Stimulated activated CD4-positive, alpha-beta T cell treated with anti-CD3 and anti-CD28 coated beads, Interleukin-1b, Interleukin-23, amount 100 ng/mL, for 24 hours (primary cell): ENCODE measurements at regions not wholly inside any gene's neighbourhood (a gene's known extent, or its start where the extent isn't known, plus 50 kb on each side); places are given as distances from the start of the nearest gene placed in this dataset.
"Not testable (repeated sequence)": the region's sequence is repeated elsewhere in the genome, so short reads cannot be mapped to it uniquely, and the experiment has no call there.

Experiments used
- DNase-seq, 4 experiments: peaks; one replicate each; pipeline ENCODE4 v3.0.0-alpha.2; 2020; ENCODE audit warnings: low read depth in 4 of 4, low spot score in 1 of 4

DNA sequence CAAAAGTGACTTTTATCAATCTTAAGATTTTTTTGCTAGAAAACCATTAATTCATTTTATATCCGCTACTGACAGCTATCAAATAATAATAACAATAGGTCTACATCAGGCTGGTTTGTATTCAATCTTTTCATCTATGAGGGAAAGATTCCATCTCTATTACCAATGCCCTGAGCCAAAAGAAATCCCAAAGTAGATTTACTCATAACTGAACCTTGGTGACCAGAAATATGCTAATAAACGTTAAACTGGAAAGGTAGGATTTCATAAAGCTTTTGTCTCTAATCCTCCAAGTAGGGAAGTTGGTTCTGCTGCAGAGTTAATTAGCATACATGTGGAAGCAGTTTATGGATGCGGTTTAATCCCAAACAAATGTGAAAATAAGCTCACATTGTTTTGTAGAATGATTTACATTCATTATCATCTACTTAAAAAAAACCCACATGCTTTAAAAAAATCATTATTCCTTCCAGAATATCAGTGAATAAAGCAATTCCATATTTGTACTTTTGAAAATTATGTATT, 715.5 kb downstream of the CETN3 start:
- DNase-seq = no peak

DNA sequence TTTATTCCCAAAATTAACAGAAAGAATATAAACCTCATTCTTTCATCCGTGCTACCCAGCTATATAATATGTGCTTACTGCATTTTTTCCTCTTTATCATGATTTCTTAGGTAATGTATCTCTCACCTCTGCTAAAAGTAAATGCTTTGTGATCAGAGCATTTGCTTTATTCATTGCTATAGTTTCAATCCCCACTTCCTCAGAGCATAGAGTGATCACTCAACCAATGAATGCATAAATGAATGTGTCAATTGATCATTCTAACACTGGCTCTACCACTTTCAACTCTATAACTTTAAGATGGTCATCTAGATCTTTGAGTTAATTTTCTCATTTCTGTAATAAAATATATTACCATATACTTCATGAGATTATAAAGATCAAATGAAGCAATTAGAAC, 719.2 kb downstream of the CETN3 start:
- DNase-seq = no peak

GRCh38 chr5:89686081-89686765, 723.3 kb downstream of the CETN3 start:
- no peak for DNase-seq

GRCh38 chr5:89676634-89677033, 732.9 kb downstream of the CETN3 start:
- no peak for DNase-seq

- DNase-seq = no peak
These were observed 736.5 kb downstream of the CETN3 start for GRCh38 chr5:89673019-89673418.

- DNase-seq = no peak
These were observed 740.7 kb downstream of the CETN3 start for GRCh38 chr5:89668821-89669220.

DNA sequence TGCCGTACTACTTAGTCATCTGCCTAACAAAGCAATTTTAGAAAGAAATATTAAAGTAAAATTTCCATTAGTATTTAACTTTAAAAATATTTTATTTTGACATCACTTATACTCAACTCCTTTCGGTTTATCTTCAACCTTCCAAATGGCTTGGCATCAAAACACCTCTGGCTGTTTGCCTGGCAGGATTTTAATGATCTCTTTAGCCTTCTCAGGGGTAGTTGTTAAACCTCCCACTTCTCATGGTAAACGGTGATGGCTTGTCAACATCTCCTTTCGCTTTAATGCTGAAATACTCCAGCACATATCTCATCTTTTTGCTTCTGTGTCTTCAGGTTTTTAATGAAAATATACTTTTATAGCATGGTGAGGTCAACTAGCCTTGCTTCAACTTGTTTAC, 747.1 kb downstream of the CETN3 start:
- no peak for DNase-seq

DNA sequence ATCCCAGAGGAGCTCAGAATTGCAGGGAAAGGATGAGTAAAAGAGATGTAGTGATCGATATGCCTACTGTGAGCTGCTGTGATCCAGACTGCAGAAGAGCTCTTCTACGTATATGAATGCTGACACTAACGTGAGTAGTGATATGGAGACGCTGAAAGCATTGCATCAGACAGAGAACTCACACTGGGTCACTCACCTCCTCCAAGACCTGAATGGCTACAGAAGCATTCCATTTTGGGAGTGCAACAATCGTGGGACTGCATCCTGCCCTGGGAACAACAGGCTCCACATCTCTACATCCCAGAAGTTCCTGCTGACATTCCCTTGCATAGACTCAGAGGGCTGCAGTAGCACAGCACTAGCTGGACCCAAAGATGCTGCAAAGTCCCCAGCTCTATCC, 755.9 kb upstream of the MEF2C start:
- DNase-seq = no peak

DNA sequence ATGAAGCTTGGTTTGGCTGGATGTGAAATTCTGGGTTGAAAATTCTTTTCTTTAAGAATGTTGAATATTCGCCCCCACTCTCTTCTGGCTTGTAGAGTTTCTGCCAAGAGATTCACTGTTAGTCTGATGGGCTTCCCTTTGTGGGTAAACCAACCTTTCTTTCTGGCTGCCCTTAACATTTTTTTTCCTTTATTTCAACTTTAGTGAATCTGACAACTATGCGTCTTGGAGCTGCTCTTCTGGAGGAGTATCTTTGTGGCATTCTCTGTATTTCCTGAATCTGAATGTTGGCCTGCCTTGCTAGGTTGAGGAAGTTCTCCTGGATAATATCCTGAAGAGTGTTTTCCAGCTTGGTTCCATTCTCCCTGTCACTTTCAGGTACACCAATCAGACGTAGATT, 751.2 kb upstream of the MEF2C start:
- DNase-seq = not testable (repeated sequence)

DNA sequence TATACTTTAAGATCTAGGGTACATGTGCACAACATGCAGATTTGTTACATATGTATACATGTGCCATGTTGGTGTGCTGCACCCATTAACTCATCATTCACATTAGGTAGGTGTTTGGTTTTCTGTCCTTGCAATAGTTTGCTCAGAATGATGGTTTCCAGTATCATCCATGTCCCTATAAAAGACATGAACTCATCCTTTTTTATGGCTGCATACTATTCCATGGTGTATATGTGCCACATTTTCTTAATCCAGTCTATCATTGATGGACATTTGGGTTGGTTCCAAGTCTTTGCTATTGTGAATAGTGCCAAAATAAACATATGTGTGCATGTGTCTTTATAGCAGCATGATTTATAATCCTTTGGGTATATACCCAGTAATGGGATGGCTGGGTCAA, 747.1 kb upstream of the MEF2C start:
- DNase-seq = not testable (repeated sequence)

DNA sequence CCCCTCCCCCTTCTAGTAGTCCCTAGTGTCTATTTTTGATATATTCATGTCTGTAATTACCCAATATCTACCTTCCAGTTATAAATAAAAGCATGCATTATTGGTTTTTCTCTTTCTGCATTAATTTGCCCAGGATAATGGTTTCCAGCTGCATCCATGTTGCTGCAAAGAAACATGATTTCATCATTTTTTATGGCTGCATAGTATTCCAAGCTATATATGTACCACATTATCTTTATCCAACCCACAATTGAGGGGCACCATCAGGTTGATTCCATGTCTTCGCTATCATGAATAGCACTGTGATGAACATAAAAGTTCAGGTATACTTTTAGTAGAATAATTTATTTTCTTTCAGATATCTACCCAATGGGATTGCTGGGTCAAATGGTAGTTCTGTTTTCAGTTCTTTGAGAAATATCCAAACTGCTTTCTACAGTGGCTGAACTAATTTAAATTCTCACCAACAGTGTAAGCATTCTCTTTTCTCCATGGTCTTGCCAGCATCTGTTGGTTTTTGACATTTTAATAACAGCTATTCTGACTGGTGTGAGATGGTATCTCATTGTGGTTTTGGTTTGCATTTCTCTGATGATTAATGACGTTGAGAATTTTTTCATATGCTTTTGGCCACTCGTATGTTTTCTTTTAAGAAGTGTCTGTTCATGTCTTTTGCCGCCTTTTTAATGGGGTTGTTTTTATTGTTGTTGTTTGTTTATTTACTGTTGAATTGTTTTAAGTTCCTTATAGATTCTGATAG, 746.1 kb upstream of the MEF2C start:
- no peak for DNase-seq

GRCh38 chr5:89615839-89616518, 733.0 kb upstream of the MEF2C start:
- DNase-seq = no peak

DNA sequence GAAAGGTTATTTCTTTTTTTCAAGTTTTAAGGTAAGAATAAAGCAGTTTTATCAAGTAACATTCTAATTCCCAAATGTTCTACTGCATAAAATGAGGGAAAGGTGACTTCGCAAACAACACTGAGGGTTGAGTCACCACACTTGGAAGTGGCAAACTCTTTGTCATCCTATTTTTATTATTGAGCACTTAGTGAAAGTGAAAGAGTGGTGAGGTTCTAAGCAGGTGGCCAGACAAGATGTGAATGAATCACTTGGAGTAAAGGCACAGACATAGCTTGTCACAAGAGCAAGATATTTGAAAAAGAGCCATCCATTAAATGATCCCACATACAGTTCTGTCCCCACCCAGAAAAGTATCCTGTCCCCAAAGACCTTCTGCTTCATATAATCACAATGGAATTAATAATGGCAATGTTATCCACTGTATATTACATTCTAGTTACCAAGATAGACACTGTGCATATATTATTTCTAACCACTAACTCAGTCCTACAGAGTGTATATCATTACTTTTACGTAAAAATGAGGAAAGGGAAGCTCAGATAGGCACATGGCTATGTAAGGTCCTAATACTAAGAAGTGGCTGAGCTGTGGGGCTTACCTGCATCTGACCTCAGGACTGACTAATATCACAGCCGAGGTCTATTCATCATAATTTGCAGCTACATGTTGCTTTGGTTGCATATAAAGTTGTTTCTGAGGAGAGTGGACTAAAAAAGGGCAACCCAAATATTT, 730.4 kb upstream of the MEF2C start:
- no peak for DNase-seq

GRCh38 chr5:89606939-89607534, 724.1 kb upstream of the MEF2C start:
- DNase-seq = no peak

GRCh38 chr5:89604342-89604741, 721.4 kb upstream of the MEF2C start:
- DNase-seq = no peak

DNA sequence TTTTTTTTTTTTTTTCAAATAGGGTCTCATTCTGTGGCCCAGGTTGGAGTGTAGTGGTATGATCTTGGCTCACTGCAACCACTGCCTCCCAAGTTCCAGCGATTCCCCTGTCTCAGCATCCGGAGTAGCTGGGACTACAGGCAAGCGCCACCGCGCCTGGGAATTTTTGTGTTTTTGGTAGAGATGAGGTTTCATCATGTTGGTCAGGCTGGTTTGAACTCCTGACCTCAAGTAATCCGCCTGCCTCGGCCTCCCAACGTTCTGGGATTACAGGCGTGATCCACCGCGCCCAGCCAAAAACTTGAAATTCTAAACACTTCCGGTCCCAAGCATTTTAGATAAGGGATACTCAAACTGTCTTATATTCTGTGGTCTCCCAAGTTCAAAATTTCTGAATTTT, 718.9 kb upstream of the MEF2C start:
- DNase-seq = no peak

- DNase-seq = no peak
These were observed 714.9 kb upstream of the MEF2C start for GRCh38 chr5:89597878-89598277.

- no peak for DNase-seq
These were observed 713.8 kb upstream of the MEF2C start for GRCh38 chr5:89596821-89597220.

DNA sequence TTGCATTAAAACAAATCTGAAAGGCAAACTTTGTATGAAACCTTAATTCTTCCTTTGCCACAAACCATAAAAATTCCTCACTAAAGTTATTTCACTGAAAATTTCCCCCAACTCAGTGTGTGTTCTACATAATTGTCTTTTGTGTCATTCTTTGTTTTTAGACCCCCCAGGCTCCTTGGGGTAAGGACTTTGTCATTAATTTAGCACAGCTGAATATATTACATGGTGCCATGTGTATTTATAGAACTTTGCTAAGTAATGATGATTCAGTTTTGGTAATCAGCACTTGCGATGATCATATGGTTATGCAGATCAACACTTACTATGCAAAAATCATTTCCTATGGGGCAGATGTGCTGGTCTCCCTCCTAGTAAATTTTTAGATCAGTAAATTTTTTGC, 712.1 kb upstream of the MEF2C start:
- DNase-seq = no peak

DNA sequence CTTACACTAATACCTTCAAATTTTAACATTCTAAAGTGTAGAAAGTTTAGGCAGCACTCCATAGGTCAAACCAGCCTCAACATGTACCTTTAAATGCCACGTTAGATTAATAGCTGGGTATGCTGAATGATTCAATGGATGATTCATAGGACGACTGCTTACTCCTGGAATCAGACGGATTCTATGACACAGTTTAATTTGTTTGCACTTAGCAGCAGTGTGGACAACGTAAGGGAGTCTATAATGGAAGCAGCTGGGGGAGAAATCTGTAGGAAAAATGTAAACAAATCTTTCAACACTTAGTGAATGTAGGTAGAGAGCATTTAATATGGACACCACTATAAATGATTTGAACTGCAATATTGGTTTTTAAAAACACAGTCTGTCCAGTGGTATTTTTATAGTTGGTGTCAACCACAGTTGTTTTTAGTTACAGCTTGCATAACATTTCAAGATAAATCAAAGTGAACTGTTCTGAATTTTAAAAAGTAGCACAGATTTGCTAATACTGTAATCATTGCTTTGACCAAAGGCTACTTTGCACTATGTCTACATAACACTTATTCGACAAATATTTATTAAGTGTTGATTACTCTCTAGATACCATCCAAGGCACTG, 701.5 kb upstream of the MEF2C start:
- no peak for DNase-seq

GRCh38 chr5:89583534-89583933, 700.5 kb upstream of the MEF2C start:
- DNase-seq = no peak
